ENCODE measurements at regions not wholly inside any gene's neighbourhood (a gene's known extent, or its start where the extent isn't known, plus 50 kb on each side); places are given as distances from the start of the nearest gene placed in this dataset.

GRCh38 chr6:134374491-134375219, 56.7 kb upstream of the SGK1 start:
- ATAC-seq (ENCODE audit: low read depth) (no peak), DNase-seq (no peak)
- H3K27ac Mint-ChIP-seq, result peak overlapping the region; percentile 5
- ChIA-PET POLR2A (interaction anchor here (0.8 to 2.7 kb wide), 3 partner anchors 62 to 92 kb away, joined by 3 to 9 read pairs (median 4); no protein-coding TSS in a partner anchor), CTCF (interaction anchor here (2.0 kb wide), 1 partner anchor 196 kb away, joined by 4 read pairs; no protein-coding TSS in a partner anchor)
- no peak for TF ChIP-seq CTCF (IDR thresholded peaks at IDR 0.05)
- no peak overlapping the region for H3K4me3 Mint-ChIP-seq
- H3K36me3 Mint-ChIP-seq (ENCODE audit: low read depth), result no peaks in the 10 kb centered on the region
- no peaks in the 10 kb centered on the region for H3K27me3 Mint-ChIP-seq
- intact Hi-C loops (cut with micrococcal nuclease), result loop anchor here (5.0 kb wide), 1 partner anchor 268 kb away; no protein-coding TSS in a partner anchor
- H3K4me1 Mint-ChIP-seq, result peaks cover 39% of the 10 kb centered on the region
- no peaks in the 10 kb centered on the region for H3K9me3 Mint-ChIP-seq

GRCh38 chr6:134373993-134374392, 56.1 kb upstream of the SGK1 start:
- Mint-ChIP-seq H3K27ac (peak overlapping the region; percentile 5), H3K36me3 (ENCODE audit: low read depth) (no peaks in the 10 kb centered on the region), H3K27me3 (no peaks in the 10 kb centered on the region), H3K4me1 (peaks cover 33% of the 10 kb centered on the region), H3K4me3 (no peak overlapping the region), H3K9me3 (no peaks in the 10 kb centered on the region)
- intact Hi-C loops (cut with micrococcal nuclease), result loop anchor here (1.0 to 5.0 kb wide), 8 partner anchors 24 to 268 kb away; no protein-coding TSS in a partner anchor
- ChIA-PET POLR2A (interaction anchor here (0.8 to 2.7 kb wide), 6 partner anchors 62 to 198 kb away, joined by 3 to 9 read pairs (median 4); no protein-coding TSS in a partner anchor), CTCF (interaction anchor here (1.6 to 2.0 kb wide), 2 partner anchors 195 to 267 kb away, joined by 4 to 7 read pairs; no protein-coding TSS in a partner anchor)
- no peak for ATAC-seq (ENCODE audit: low read depth)
- no peak for TF ChIP-seq CTCF (IDR thresholded peaks at IDR 0.05)
- DNase-seq, result no peak

- Mint-ChIP-seq H3K27me3 (no peaks in the 10 kb centered on the region), H3K9me3 (no peaks in the 10 kb centered on the region), H3K36me3 (ENCODE audit: low read depth) (no peaks in the 10 kb centered on the region), H3K27ac (peak overlapping the region; percentile 71), H3K4me1 (peaks cover 28% of the 10 kb centered on the region), H3K4me3 (peak overlapping the region; percentile 53)
- ChIA-PET CTCF (interaction anchor here (1.6 to 2.0 kb wide), 2 partner anchors 195 to 267 kb away, joined by 4 to 7 read pairs; no protein-coding TSS in a partner anchor), POLR2A (interaction anchor here (0.8 to 2.7 kb wide), 7 partner anchors 16 to 197 kb away, joined by 3 to 9 read pairs (median 4); no protein-coding TSS in a partner anchor)
- peak; percentile 97 for ATAC-seq (ENCODE audit: low read depth)
- TF ChIP-seq CTCF (IDR thresholded peaks at IDR 0.05), result no peak
- intact Hi-C loops (cut with micrococcal nuclease), result loop anchor here (1.0 to 5.0 kb wide), 8 partner anchors 25 to 269 kb away; no protein-coding TSS in a partner anchor
- DNase-seq, result no peak
Observed at GRCh38 chr6:134373282-134373922, 55.5 kb upstream of the SGK1 start.

- intact Hi-C loops (cut with micrococcal nuclease), result loop anchor here (1.0 to 5.0 kb wide), 8 partner anchors 26 to 270 kb away; no protein-coding TSS in a partner anchor
- ChIA-PET CTCF (interaction anchor here (1.6 to 2.0 kb wide), 2 partner anchors 194 to 268 kb away, joined by 4 to 7 read pairs; no protein-coding TSS in a partner anchor), POLR2A (interaction anchor here (0.8 to 2.7 kb wide), 7 partner anchors 16 to 197 kb away, joined by 3 to 9 read pairs (median 4); no protein-coding TSS in a partner anchor)
- Mint-ChIP-seq H3K27ac (peak overlapping the region; percentile 71), H3K9me3 (no peaks in the 10 kb centered on the region), H3K27me3 (no peaks in the 10 kb centered on the region), H3K4me1 (peaks cover 28% of the 10 kb centered on the region), H3K36me3 (ENCODE audit: low read depth) (no peaks in the 10 kb centered on the region), H3K4me3 (peak overlapping the region; percentile 53)
- ATAC-seq (ENCODE audit: low read depth) (no peak), DNase-seq (no peak)
- no peak for TF ChIP-seq CTCF (IDR thresholded peaks at IDR 0.05)
Observed at GRCh38 chr6:134372603-134373281, 54.8 kb upstream of the SGK1 start.
